Chondrocyte (in vitro differentiated cells): ENCODE measurements at regions not wholly inside any gene's neighbourhood (a gene's known extent, or its start where the extent isn't known, plus 50 kb on each side); places are given as distances from the start of the nearest gene placed in this dataset.

Experiments
- DNase-seq: peaks from one replicate; pipeline ENCODE4 v3.0.0; 2021; ENCODE audit warnings: mixed read lengths, low spot score
- H3K27ac Mint-ChIP-seq: one replicate; pipeline ENCODE4 v1.8.0; 2021; ENCODE audit warnings: mild to moderate bottlenecking, moderate library complexity, mixed read lengths; ENCODE audit not compliant: unreplicated experiment
- H3K27me3 Mint-ChIP-seq: 2 replicates; pipeline ENCODE4 v1.8.0; 2021; ENCODE audit warnings: low read depth, mixed read lengths
- H3K36me3 Mint-ChIP-seq: 2 replicates; pipeline ENCODE4 v1.8.0; 2021; ENCODE audit warnings: low read depth, mixed read lengths
- H3K4me1 Mint-ChIP-seq: 2 replicates; pipeline ENCODE4 v1.8.0; 2021; ENCODE audit warnings: low read depth, mild to moderate bottlenecking, mixed read lengths
- H3K4me3 Mint-ChIP-seq: one replicate; pipeline ENCODE4 v1.8.0; 2021; ENCODE audit warnings: mild to moderate bottlenecking, moderate library complexity, mixed read lengths; ENCODE audit not compliant: unreplicated experiment
- H3K9me3 Mint-ChIP-seq: 2 replicates; pipeline ENCODE4 v1.8.0; 2021; ENCODE audit warnings: low read depth, mixed read lengths
- TF ChIP-seq, protein P1 (sequence below): fragments of 200-600 bp; sonication (generic); IDR thresholded peaks from 2 replicates; pipeline ENCODE4 v1.5.0; 2021; ENCODE audit warnings: antibody characterized with exemption, mild to moderate bottlenecking, moderate library complexity

GRCh38 chr17:15119968-15120367 is 145.2 kb downstream of the PMP22 start:
- Mint-ChIP-seq H3K4me3 (no peak overlapping the region), H3K9me3 (peaks cover 5% of the 10 kb centered on the region), H3K4me1 (peaks cover 16% of the 10 kb centered on the region), H3K27ac (no peak overlapping the region), H3K27me3 (no peaks in the 10 kb centered on the region), H3K36me3 (no peaks in the 10 kb centered on the region)
- TF ChIP-seq, protein P1, sequence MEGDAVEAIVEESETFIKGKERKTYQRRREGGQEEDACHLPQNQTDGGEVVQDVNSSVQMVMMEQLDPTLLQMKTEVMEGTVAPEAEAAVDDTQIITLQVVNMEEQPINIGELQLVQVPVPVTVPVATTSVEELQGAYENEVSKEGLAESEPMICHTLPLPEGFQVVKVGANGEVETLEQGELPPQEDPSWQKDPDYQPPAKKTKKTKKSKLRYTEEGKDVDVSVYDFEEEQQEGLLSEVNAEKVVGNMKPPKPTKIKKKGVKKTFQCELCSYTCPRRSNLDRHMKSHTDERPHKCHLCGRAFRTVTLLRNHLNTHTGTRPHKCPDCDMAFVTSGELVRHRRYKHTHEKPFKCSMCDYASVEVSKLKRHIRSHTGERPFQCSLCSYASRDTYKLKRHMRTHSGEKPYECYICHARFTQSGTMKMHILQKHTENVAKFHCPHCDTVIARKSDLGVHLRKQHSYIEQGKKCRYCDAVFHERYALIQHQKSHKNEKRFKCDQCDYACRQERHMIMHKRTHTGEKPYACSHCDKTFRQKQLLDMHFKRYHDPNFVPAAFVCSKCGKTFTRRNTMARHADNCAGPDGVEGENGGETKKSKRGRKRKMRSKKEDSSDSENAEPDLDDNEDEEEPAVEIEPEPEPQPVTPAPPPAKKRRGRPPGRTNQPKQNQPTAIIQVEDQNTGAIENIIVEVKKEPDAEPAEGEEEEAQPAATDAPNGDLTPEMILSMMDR, result no peak
- no peak for DNase-seq

DNA sequence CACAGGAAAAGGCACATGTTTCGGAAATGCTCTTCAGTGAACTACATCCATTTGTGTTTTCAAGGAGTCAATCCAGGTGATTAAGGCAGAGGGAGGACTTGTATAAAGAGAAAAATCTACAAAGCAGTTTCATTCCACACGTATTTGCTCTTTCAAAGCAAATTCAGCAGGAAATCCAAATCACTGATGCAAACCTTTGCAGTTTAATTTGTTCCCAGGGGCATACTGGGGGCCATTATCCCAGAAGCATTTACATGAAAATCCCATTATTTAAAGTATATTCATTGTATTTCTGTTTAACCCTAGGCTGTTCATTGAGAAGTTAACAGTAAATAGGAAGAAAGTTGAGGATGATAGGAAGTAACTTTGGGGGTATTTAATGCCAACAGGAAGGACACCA is 147.9 kb downstream of the PMP22 start:
- H3K27me3 Mint-ChIP-seq, result no peaks in the 10 kb centered on the region
- peaks cover 13% of the 10 kb centered on the region for H3K4me1 Mint-ChIP-seq
- no peaks in the 10 kb centered on the region for H3K36me3 Mint-ChIP-seq
- no peak overlapping the region for H3K27ac Mint-ChIP-seq
- H3K9me3 Mint-ChIP-seq, result peaks cover 5% of the 10 kb centered on the region
- TF ChIP-seq, protein P1, result no peak
- no peak overlapping the region for H3K4me3 Mint-ChIP-seq
- DNase-seq, result no peak

GRCh38 chr17:15112846-15113617 is 152.1 kb downstream of the PMP22 start:
- H3K9me3 Mint-ChIP-seq, result peaks cover 5% of the 10 kb centered on the region
- H3K36me3 Mint-ChIP-seq, result no peaks in the 10 kb centered on the region
- TF ChIP-seq, protein P1, result no peak
- no peak for DNase-seq
- H3K4me3 Mint-ChIP-seq, result no peak overlapping the region
- H3K27ac Mint-ChIP-seq, result no peak overlapping the region
- H3K4me1 Mint-ChIP-seq, result peaks cover 13% of the 10 kb centered on the region
- no peaks in the 10 kb centered on the region for H3K27me3 Mint-ChIP-seq

DNA sequence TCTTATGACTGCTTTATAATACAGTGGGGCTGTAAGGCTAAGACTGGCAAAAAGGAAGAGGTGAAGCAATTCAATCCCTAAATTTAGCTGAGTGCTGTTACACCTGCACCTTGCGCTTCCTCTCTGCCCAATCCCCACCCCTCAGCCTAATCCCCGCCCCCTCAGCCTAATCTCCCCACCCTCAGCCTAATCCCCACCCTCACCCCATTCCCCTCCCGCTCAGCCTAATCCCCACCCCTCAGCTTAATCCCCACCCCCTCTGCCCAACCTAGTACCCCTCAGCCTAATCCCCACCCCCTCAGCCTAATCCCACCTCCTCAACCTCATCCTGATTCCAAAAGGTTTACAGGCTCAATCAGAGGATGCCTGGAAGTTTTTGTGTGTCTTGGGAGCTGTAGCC is 155.5 kb downstream of the PMP22 start:
- Mint-ChIP-seq H3K27ac (no peak overlapping the region), H3K4me3 (no peak overlapping the region), H3K27me3 (peaks cover 1% of the 10 kb centered on the region), H3K4me1 (peaks cover 20% of the 10 kb centered on the region), H3K36me3 (no peaks in the 10 kb centered on the region), H3K9me3 (no peaks in the 10 kb centered on the region)
- DNase-seq, result no peak
- TF ChIP-seq, protein P1, result no peak

DNA sequence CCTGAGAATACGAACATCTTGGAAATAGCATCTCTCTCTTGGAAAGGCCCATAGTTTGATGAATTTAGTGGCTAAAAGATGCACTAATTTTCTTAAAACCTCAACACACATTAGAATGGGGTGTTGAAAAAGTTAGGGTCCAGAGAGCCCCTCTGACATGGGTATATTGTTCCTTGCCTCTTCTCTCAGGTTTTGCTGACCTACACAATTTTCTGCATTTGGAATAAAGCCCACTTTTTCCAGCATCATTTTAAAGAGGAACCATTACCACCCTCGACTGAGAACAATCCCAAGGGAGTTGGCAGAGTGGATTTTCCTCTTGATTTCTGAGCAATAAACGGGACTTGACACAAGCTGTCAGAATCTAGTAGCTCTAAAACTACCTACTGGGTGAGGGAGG is 156.1 kb downstream of the PMP22 start:
- no peak for DNase-seq
- H3K27ac Mint-ChIP-seq, result no peak overlapping the region
- H3K4me3 Mint-ChIP-seq, result no peak overlapping the region
- no peaks in the 10 kb centered on the region for H3K9me3 Mint-ChIP-seq
- peaks cover 1% of the 10 kb centered on the region for H3K27me3 Mint-ChIP-seq
- H3K4me1 Mint-ChIP-seq, result peaks cover 20% of the 10 kb centered on the region
- H3K36me3 Mint-ChIP-seq, result no peaks in the 10 kb centered on the region
- TF ChIP-seq, protein P1, result no peak
